ENCODE measurements at regions not wholly inside any gene's neighbourhood (a gene's known extent, or its start where the extent isn't known, plus 50 kb on each side); places are given as distances from the start of the nearest gene placed in this dataset.

DNA sequence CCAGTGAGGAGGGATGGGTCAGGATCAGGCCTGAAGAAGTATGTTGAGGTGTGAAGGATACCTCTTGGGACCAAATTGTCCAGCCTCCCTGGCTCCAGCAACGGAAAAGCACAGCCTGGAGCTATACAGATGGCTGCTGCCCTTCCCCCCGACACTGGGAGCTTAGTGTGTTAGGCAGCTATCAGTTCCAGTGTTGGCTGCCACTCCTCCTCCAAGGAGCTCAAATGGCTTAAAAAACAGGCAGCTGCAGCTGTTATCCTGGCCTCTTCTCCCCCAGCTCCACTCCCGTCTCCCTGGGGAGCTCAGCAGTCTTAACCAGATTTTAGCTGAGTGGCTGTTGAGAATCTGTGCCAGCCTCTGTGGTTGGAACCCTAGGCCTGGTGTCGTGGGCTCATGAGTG lies 225.0 kb downstream of the JRKL start:
- DNase-seq = no peak

DNA sequence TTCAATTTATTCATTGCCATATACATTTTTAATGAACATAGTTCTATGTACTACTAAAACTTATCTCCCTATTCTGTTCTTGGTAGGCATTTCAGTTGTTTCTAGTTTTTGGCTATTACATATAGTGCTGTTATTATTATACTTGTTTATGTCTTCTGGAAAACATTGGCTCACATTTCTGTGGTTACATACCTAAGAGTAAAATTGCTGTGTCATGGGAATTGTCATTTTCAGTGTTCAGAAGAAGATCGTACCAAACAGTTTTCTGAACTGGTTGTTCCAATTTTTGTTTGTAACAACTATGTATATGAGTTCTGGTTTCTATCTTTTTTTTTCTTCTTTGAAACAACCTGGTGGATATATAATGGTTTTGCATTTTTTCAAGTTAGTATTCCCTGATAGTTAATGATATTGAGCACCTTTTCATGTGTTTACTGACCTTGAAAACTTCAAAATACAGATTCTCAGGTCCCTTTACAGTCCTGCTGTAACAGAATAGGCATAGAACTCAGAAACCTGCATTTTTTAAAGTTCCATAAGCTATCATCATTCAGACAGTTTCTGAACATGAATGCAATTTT lies 230.7 kb downstream of the JRKL start:
- no peak for DNase-seq

DNA sequence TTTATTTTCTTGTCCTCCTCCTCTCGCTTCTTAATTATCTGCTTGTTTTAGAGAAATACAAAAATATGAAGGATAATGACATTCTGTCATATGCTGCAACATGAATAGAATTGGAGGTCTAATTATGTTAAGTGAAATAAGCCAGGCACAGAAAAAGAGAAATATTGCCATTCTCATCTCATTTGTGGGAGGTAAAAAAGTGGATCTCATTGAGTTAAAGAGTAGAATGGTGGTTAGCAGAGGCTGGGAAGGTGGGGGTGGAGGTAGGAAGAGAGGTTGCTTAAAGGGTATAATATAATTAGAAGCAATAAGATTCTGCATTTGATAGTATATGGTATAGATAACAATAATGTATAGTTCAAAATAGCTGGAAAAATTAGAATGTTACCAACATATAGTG lies 231.3 kb downstream of the JRKL start:
- DNase-seq = no peak

GRCh38 chr11:96622026-96622634 lies 232.3 kb downstream of the JRKL start:
- no peak for DNase-seq

- no peak for DNase-seq
Measured at GRCh38 chr11:96624126-96624525, 234.3 kb downstream of the JRKL start.

DNA sequence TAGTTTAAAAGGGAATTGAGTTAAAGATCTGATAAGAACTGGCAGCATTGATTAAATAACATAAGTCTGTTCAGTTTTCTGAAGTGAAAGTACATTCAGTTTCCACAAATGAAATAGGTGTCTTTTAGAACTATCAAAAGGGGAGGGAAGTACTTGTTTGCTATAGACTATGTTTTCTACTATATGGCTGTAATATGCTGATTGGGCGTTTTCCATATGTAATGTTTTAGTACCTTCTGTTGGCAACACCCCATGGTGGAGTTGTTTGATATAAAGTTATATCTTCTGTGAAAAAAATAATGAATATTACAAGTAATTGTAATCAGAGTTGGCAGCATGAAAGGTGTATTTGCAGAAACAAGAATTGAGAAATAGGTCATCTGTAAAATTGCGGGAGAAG lies 237.6 kb downstream of the JRKL start:
- DNase-seq = no peak

- DNase-seq = no peak
Measured at GRCh38 chr11:96635655-96636054, 245.8 kb downstream of the JRKL start.

DNA sequence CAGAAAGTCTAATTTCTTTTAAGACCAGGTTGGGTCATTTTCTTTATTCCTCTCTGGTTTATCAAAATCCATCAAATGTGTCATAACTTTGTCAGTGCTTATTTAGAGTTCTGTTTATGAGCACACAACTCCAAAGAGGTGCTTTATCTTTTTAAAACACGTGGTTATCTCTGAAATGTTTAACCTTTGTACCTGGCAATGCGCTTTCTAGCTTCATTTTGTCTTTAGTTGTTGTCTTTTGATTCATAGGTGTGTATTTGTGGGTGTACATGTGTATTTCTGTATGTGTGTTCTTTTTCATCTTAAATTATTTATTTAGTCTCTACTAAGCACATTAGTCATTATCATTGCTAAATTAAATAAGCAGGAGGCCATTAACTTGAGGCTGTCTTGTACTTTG lies 251.4 kb downstream of the JRKL start:
- DNase-seq = no peak

GRCh38 chr11:96642583-96642982 lies 252.8 kb downstream of the JRKL start:
- no peak for DNase-seq

GRCh38 chr11:96643173-96643572 lies 253.4 kb downstream of the JRKL start:
- no peak for DNase-seq

- DNase-seq = no peak
Measured at GRCh38 chr11:96647621-96648020, 257.8 kb downstream of the JRKL start.

DNA sequence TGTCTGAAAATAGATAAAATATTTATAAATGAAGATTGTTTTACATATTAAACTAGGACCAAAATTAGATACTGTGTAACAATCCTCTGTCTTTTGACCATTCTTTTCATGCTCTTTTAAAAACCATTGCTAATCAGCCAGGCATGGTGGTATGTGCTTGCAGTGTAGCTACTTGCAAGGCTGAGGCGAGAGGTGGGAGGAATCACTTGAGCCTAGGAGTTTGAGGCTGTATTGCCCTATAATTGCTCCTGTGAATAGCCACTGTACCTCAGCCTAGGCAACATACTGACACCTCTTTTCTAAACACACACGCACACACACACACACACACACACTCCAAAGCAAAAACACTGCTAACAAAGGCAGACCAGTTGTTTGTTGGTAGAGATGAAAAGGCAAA lies 259.2 kb downstream of the JRKL start:
- DNase-seq = no peak

GRCh38 chr11:96652516-96652915 lies 262.7 kb downstream of the JRKL start:
- DNase-seq = no peak

GRCh38 chr11:96655474-96655873 lies 265.7 kb downstream of the JRKL start:
- DNase-seq = no peak

GRCh38 chr11:96658436-96658835 lies 268.6 kb downstream of the JRKL start:
- no peak for DNase-seq

- no peak for DNase-seq
Measured at GRCh38 chr11:96664110-96664509, 274.3 kb downstream of the JRKL start.

- DNase-seq = no peak
Measured at GRCh38 chr11:96680211-96681018, 290.6 kb downstream of the JRKL start.

- DNase-seq = no peak
Measured at GRCh38 chr11:96681019-96681716, 291.4 kb downstream of the JRKL start.

DNA sequence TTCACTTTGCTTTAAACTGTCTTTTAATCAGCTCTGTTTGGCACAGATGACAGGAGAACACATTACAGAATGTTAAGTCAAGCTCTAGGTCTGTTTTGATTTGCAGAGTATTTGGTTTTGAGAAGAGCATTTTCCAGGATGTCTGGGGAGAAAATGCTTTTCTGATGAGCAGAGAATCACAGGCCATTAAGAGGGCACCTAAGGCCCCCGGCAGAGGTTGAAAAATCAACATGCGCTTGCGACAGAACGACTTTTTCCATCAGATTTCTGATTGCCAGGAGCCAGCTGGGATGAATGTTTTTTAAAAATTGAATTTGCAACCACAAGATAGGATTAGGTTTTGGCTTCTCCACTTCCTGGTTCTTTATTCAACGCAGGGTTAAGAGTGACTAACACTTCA lies 304.5 kb downstream of the JRKL start:
- DNase-seq = no peak

GRCh38 chr11:96696731-96697130 lies 306.9 kb downstream of the JRKL start:
- no peak for DNase-seq

- no peak for DNase-seq
Measured at GRCh38 chr11:96697466-96697865, 307.7 kb downstream of the JRKL start.

- DNase-seq = no peak
Measured at GRCh38 chr11:96704847-96705246, 315.0 kb downstream of the JRKL start.

DNA sequence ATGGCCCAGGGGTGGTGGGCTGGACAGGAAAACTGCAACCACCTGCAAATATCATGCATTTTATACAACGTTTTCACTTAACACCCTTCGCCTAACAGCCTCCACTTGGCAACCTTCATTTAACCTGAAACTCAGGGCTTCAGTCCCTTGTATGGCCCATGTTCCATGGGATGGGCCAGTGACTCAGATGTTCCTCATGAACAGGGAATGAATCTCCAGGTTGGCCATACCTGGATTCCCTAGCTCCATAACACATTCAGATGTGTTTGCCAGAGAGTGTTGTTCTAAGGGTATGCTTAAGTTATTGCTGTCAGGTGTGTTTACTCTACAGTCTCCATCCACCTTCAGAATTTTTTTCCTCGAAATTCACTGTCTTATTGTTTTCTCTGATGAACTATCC lies 316.9 kb downstream of the JRKL start:
- no peak for DNase-seq

GRCh38 chr11:96707273-96707672 lies 317.5 kb downstream of the JRKL start:
- no peak for DNase-seq

Measured in DMS79 (cell line).